Neural crest cell (in vitro differentiated cells): ENCODE measurements at regions not wholly inside any gene's neighbourhood (a gene's known extent, or its start where the extent isn't known, plus 50 kb on each side); places are given as distances from the start of the nearest gene placed in this dataset.

Experiments
- DNase-seq: peaks from one replicate; pipeline ENCODE4 v3.0.0; 2021; ENCODE audit warnings: low read depth, mixed read lengths, low spot score
- H3K27ac Mint-ChIP-seq: one replicate; pipeline ENCODE4 v1.8.0; 2021; ENCODE audit warnings: mild to moderate bottlenecking, mixed read lengths; ENCODE audit not compliant: unreplicated experiment
- H3K27me3 Mint-ChIP-seq: 2 replicates; pipeline ENCODE4 v1.8.0; 2021; ENCODE audit warnings: low read depth, mild to moderate bottlenecking, mixed read lengths
- H3K36me3 Mint-ChIP-seq: 2 replicates; pipeline ENCODE4 v1.8.0; 2021; ENCODE audit warnings: low read depth, mild to moderate bottlenecking, mixed read lengths
- H3K4me1 Mint-ChIP-seq: 2 replicates; pipeline ENCODE4 v1.8.0; 2021; ENCODE audit warnings: mixed read lengths
- H3K4me3 Mint-ChIP-seq: one replicate; pipeline ENCODE4 v1.8.0; 2021; ENCODE audit warnings: mild to moderate bottlenecking, mixed read lengths
- H3K9me3 Mint-ChIP-seq: 2 replicates; pipeline ENCODE4 v1.8.0; 2021; ENCODE audit warnings: mixed read lengths
- CTCF ChIP-seq: fragments of 200-600 bp; sonication (generic); conservative IDR thresholded peaks from 2 replicates; pipeline ENCODE4 v1.5.0; 2021; ENCODE audit warnings: antibody characterized with exemption, mild to moderate bottlenecking

- Mint-ChIP-seq H3K27me3 (no peaks in the 10 kb centered on the region), H3K36me3 (no peaks in the 10 kb centered on the region), H3K9me3 (no peaks in the 10 kb centered on the region), H3K27ac (no peak overlapping the region), H3K4me3 (no peak overlapping the region), H3K4me1 (no peaks in the 10 kb centered on the region)
- no peak for DNase-seq
- TF ChIP-seq CTCF, result no peak
Observed at GRCh38 chr6:40782355-40782754, 195.2 kb upstream of the LRFN2 start.

- Mint-ChIP-seq H3K27me3 (no peaks in the 10 kb centered on the region), H3K36me3 (no peaks in the 10 kb centered on the region)
- no peak for TF ChIP-seq CTCF
Observed at GRCh38 chr6:40780637-40781036, 193.5 kb upstream of the LRFN2 start.

GRCh38 chr6:40779409-40779808, 192.2 kb upstream of the LRFN2 start:
- no peaks in the 10 kb centered on the region for H3K9me3 Mint-ChIP-seq
- H3K36me3 Mint-ChIP-seq, result no peaks in the 10 kb centered on the region
- H3K27ac Mint-ChIP-seq, result no peak overlapping the region
- no peak for TF ChIP-seq CTCF
- H3K4me1 Mint-ChIP-seq, result no peaks in the 10 kb centered on the region
- H3K27me3 Mint-ChIP-seq, result peaks cover 4% of the 10 kb centered on the region
- H3K4me3 Mint-ChIP-seq, result no peak overlapping the region
- no peak for DNase-seq

More at GRCh38 chr6:40780637-40781036, 193.5 kb upstream of the LRFN2 start:
- DNase-seq, result no peak
- Mint-ChIP-seq H3K4me1 (no peaks in the 10 kb centered on the region), H3K27ac (no peak overlapping the region), H3K9me3 (no peaks in the 10 kb centered on the region), H3K4me3 (no peak overlapping the region)

GRCh38 chr6:40778918-40779317, 191.8 kb upstream of the LRFN2 start:
- DNase-seq, result no peak
- peaks cover 4% of the 10 kb centered on the region for H3K27me3 Mint-ChIP-seq
- no peak overlapping the region for H3K27ac Mint-ChIP-seq
- no peak for TF ChIP-seq CTCF
- H3K36me3 Mint-ChIP-seq, result no peaks in the 10 kb centered on the region
- H3K4me1 Mint-ChIP-seq, result no peaks in the 10 kb centered on the region
- H3K4me3 Mint-ChIP-seq, result no peak overlapping the region
- H3K9me3 Mint-ChIP-seq, result no peaks in the 10 kb centered on the region

GRCh38 chr6:40778196-40778595, 191.0 kb upstream of the LRFN2 start:
- Mint-ChIP-seq H3K9me3 (no peaks in the 10 kb centered on the region), H3K27me3 (peaks cover 4% of the 10 kb centered on the region), H3K4me3 (no peak overlapping the region), H3K4me1 (no peaks in the 10 kb centered on the region), H3K27ac (no peak overlapping the region), H3K36me3 (no peaks in the 10 kb centered on the region)
- no peak for DNase-seq
- TF ChIP-seq CTCF, result no peak

- peaks cover 2% of the 10 kb centered on the region for H3K9me3 Mint-ChIP-seq
- H3K36me3 Mint-ChIP-seq, result no peaks in the 10 kb centered on the region
- H3K27me3 Mint-ChIP-seq, result peaks cover 10% of the 10 kb centered on the region
- TF ChIP-seq CTCF, result no peak
- H3K4me3 Mint-ChIP-seq, result no peak overlapping the region
- no peak for DNase-seq
- no peak overlapping the region for H3K27ac Mint-ChIP-seq
- H3K4me1 Mint-ChIP-seq, result no peaks in the 10 kb centered on the region
Observed at GRCh38 chr6:40774932-40775331, 187.8 kb upstream of the LRFN2 start.
